Heart left ventricle (tissue), 13 donors: ENCODE measurements at regions not wholly inside any gene's neighbourhood (a gene's known extent, or its start where the extent isn't known, plus 50 kb on each side); places are given as distances from the start of the nearest gene placed in this dataset.
"Not testable (repeated sequence)": the region's sequence is repeated elsewhere in the genome, so short reads cannot be mapped to it uniquely, and the experiment has no call there.

Experiments used
- CTCF ChIP-seq, 12 donors: fragments of 200-600 bp; sonication (generic) in 4 of 12; IDR thresholded peaks; one replicate each; pipeline versions ENCODE4 v1.5.0 to v1.8.0; 2018 to 2022; ENCODE audit warnings: antibody characterized with exemption in 12 of 12, mild to moderate bottlenecking in 5 of 12
- POLR2A ChIP-seq, 2 donors: fragments of 450-650 bp; IDR thresholded peaks; one replicate each; pipeline ENCODE4 v1.6.1; 2017; ENCODE audit warnings: antibody characterized with exemption in 2 of 2, mild to moderate bottlenecking in 2 of 2, moderate library complexity in 2 of 2
- donor health status: ischemic (EF 13 %, LVEDD 7.1; RV severe dilation, severe dysfunction).
- donor health status: DM: no; HTN: yes; CAD: no.
- donor health status: DM: no; HTN: no; CAD: no.
- donor health status: ischemic (EF 25% LVEDD 6.9; RV normal size, moderate dysfunction).
- donor health status: ischemic (EF 25% LVEDD 5.7; RV mildly dilated, moderate dysfunction).
- donor health status: ischemic (EF 35%, LVEDD 5.7; RV mildly dilated, moderate dysfunction).
- donor health status: nonischemic (EF 11% LVEDD 7.7; RV severe dilation, severe dysfunction).
- donor health status: DM: yes; HTN: yes; CAD: no.
- donor health status: PGD.
- donor health status: ischemic (EF 29% LVEDD 5.4; RV normal size, mild dysfunction).
- donor health status: nonischemic (EF 23%, LVEDD 6.1; RV moderate dilation, normal function).

GRCh38 chr9:61857709-61858351 is 668.0 kb downstream of the SPATA31A7 start:
- not testable (repeated sequence) for TF ChIP-seq CTCF, POLR2A (IDR thresholded peaks at IDR 0.05)
